NB4 (cell line): ENCODE measurements at regions not wholly inside any gene's neighbourhood (a gene's known extent, or its start where the extent isn't known, plus 50 kb on each side); places are given as distances from the start of the nearest gene placed in this dataset.

ENCODE experiments used
- CTCF ChIP-seq: IDR thresholded peaks from one replicate; pipeline ENCODE4 v1.5.1; 2012; ENCODE audit warnings: low read depth, low read length
- MAX ChIP-seq: IDR thresholded peaks from 2 replicates; pipeline ENCODE4 v1.6.1; 2011; ENCODE audit warnings: low read depth, low read length
- MYC ChIP-seq: IDR thresholded peaks from 2 replicates; pipeline ENCODE4 v1.6.1; 2011; ENCODE audit warnings: low read depth, low read length
- POLR2A ChIP-seq: IDR thresholded peaks from 2 replicates; pipeline ENCODE4 v1.6.1; 2011; ENCODE audit warnings: mild to moderate bottlenecking; ENCODE audit not compliant: insufficient read length; ENCODE audit errors: extremely low read depth

GRCh38 chr3:182305881-182306665 is 487.2 kb upstream of the ATP11B start:
- TF ChIP-seq CTCF, result no peak
- no peak for TF ChIP-seq POLR2A
- no peak for TF ChIP-seq MAX
- no peak for TF ChIP-seq MYC
